Mesothelial cell of epicardium (in vitro differentiated cells): ENCODE measurements at regions not wholly inside any gene's neighbourhood (a gene's known extent, or its start where the extent isn't known, plus 50 kb on each side); places are given as distances from the start of the nearest gene placed in this dataset.
A peak's percentile ranks its signal among the peaks of the same experiment; 100 is the strongest.

ENCODE experiments used
- DNase-seq, 2 experiments: peaks; one replicate each; pipeline ENCODE4 v3.0.0; 2021; ENCODE audit warnings: low spot score in 2 of 2; ENCODE audit not compliant: unreplicated experiment in 2 of 2
- H3K27ac Mint-ChIP-seq: 2 replicates; pipeline ENCODE4 v1.8.0; 2021; ENCODE audit warnings: mixed read lengths
- H3K27me3 Mint-ChIP-seq: 2 replicates; pipeline ENCODE4 v1.8.0; 2021; ENCODE audit warnings: low read depth, mixed read lengths
- H3K36me3 Mint-ChIP-seq: 2 replicates; pipeline ENCODE4 v1.8.0; 2021; ENCODE audit warnings: mixed read lengths
- H3K4me1 Mint-ChIP-seq: 2 replicates; pipeline ENCODE4 v1.8.0; 2021; ENCODE audit warnings: mixed read lengths
- H3K4me3 Mint-ChIP-seq: 2 replicates; pipeline ENCODE4 v1.8.0; 2021; ENCODE audit warnings: mild to moderate bottlenecking, moderate library complexity, mixed read lengths
- H3K9me3 Mint-ChIP-seq: 2 replicates; pipeline ENCODE4 v1.8.0; 2021; ENCODE audit warnings: mixed read lengths
- CTCF ChIP-seq: fragments of 200-600 bp; sonication (generic); IDR thresholded peaks from one replicate; pipeline ENCODE4 v1.5.0; 2021; ENCODE audit warnings: antibody characterized with exemption; ENCODE audit not compliant: unreplicated experiment

GRCh38 chr2:77807531-77808215, 285.5 kb upstream of the LRRTM4 start:
- DNase-seq: peak in 1 of 2 experiments; percentile 42
- peak overlapping the region; percentile 93 for H3K27ac Mint-ChIP-seq
- no peak for TF ChIP-seq CTCF
- H3K27me3 Mint-ChIP-seq: no peaks in the 10 kb centered on the region
- peaks cover 27% of the 10 kb centered on the region for H3K4me1 Mint-ChIP-seq
- no peak overlapping the region for H3K4me3 Mint-ChIP-seq
- H3K9me3 Mint-ChIP-seq: peaks cover 38% of the 10 kb centered on the region
- peaks cover 27% of the 10 kb centered on the region for H3K36me3 Mint-ChIP-seq

- no peak for TF ChIP-seq CTCF
- peak overlapping the region; percentile 93 for H3K27ac Mint-ChIP-seq
- H3K4me1 Mint-ChIP-seq: peaks cover 32% of the 10 kb centered on the region
- peaks cover 27% of the 10 kb centered on the region for H3K36me3 Mint-ChIP-seq
- H3K4me3 Mint-ChIP-seq: no peak overlapping the region
- H3K27me3 Mint-ChIP-seq: no peaks in the 10 kb centered on the region
- no peak for DNase-seq
- H3K9me3 Mint-ChIP-seq: peaks cover 33% of the 10 kb centered on the region
Measured at GRCh38 chr2:77808599-77808998, 286.4 kb upstream of the LRRTM4 start.

- no peak for TF ChIP-seq CTCF
- Mint-ChIP-seq H3K4me1 (peaks cover 17% of the 10 kb centered on the region), H3K27me3 (no peaks in the 10 kb centered on the region), H3K27ac (no peak overlapping the region), H3K36me3 (peaks cover 7% of the 10 kb centered on the region), H3K4me3 (no peak overlapping the region), H3K9me3 (peaks cover 17% of the 10 kb centered on the region)
- no peak for DNase-seq
Measured at GRCh38 chr2:77813599-77813998, 291.4 kb upstream of the LRRTM4 start.

GRCh38 chr2:77816618-77817017, 294.4 kb upstream of the LRRTM4 start:
- TF ChIP-seq CTCF: no peak
- Mint-ChIP-seq H3K9me3 (peaks cover 5% of the 10 kb centered on the region), H3K27ac (no peak overlapping the region), H3K4me3 (no peak overlapping the region), H3K4me1 (peaks cover 10% of the 10 kb centered on the region), H3K36me3 (peaks cover 1% of the 10 kb centered on the region), H3K27me3 (no peaks in the 10 kb centered on the region)
- DNase-seq: no peak

- Mint-ChIP-seq H3K4me1 (peaks cover 12% of the 10 kb centered on the region), H3K27ac (no peak overlapping the region), H3K4me3 (no peak overlapping the region), H3K9me3 (no peaks in the 10 kb centered on the region), H3K27me3 (no peaks in the 10 kb centered on the region), H3K36me3 (no peaks in the 10 kb centered on the region)
- DNase-seq: no peak
- no peak for TF ChIP-seq CTCF
Measured at GRCh38 chr2:77818186-77818585, 296.0 kb upstream of the LRRTM4 start.
